ENCODE measurements at regions not wholly inside any gene's neighbourhood (a gene's known extent, or its start where the extent isn't known, plus 50 kb on each side); places are given as distances from the start of the nearest gene placed in this dataset. TPM values are rescaled to one million over a fixed set of nuclear protein-coding genes. Genes with fewer than 3 reads are reported as not detected.

Small RNA genes in the stretch of these regions (small RNA-seq; reads per million reads assigned to genes)
- gene RNA5SP486 (0.66 reads per million, percentile 17 among the genes with 10 or more reads in this experiment), gene RNU7-144P (not detected), gene RNU7-92P (not detected)
